HG03064 (cell line): ENCODE measurements at regions not wholly inside any gene's neighbourhood (a gene's known extent, or its start where the extent isn't known, plus 50 kb on each side); places are given as distances from the start of the nearest gene placed in this dataset.
"Not testable (repeated sequence)": the region's sequence is repeated elsewhere in the genome, so short reads cannot be mapped to it uniquely, and the experiment has no call there.

ENCODE experiments used
- ATAC-seq: cut with Tn5 transposase; IDR thresholded peaks from one replicate; pipeline ENCODE4 v1.9.1; 2021; ENCODE audit warnings: low read depth; ENCODE audit not compliant: unreplicated experiment

- no peak for ATAC-seq
Observed at GRCh38 chr15:69751566-69751965, 298.9 kb downstream of the RPLP1 start.

- no peak for ATAC-seq
Observed at GRCh38 chr15:69753867-69754266, 301.2 kb downstream of the RPLP1 start.

GRCh38 chr15:69754313-69754712, 301.7 kb downstream of the RPLP1 start:
- ATAC-seq = no peak

GRCh38 chr15:69755551-69756310, 303.1 kb downstream of the RPLP1 start:
- ATAC-seq = peak; percentile 80

GRCh38 chr15:69756440-69756839, 303.8 kb downstream of the RPLP1 start:
- ATAC-seq = no peak

GRCh38 chr15:69757186-69757585, 304.6 kb downstream of the RPLP1 start:
- no peak for ATAC-seq

GRCh38 chr15:69758291-69758771, 305.7 kb downstream of the RPLP1 start:
- ATAC-seq = no peak

- no peak for ATAC-seq
Observed at GRCh38 chr15:69758810-69759790, 306.5 kb downstream of the RPLP1 start.

- no peak for ATAC-seq
Observed at GRCh38 chr15:69760258-69760845, 307.7 kb downstream of the RPLP1 start.

- no peak for ATAC-seq
Observed at GRCh38 chr15:69760890-69761568, 308.4 kb downstream of the RPLP1 start.

- no peak for ATAC-seq
Observed at GRCh38 chr15:69762373-69763148, 309.9 kb downstream of the RPLP1 start.

- no peak for ATAC-seq
Observed at GRCh38 chr15:69763831-69764230, 311.2 kb downstream of the RPLP1 start.

GRCh38 chr15:69766156-69766555, 313.5 kb downstream of the RPLP1 start:
- no peak for ATAC-seq

- ATAC-seq = no peak
Observed at GRCh38 chr15:69767191-69767590, 314.6 kb downstream of the RPLP1 start.

GRCh38 chr15:69769336-69769735, 316.7 kb downstream of the RPLP1 start:
- ATAC-seq = not testable (repeated sequence)

GRCh38 chr15:69774258-69774657, 321.6 kb downstream of the RPLP1 start:
- not testable (repeated sequence) for ATAC-seq

- not testable (repeated sequence) for ATAC-seq
Observed at GRCh38 chr15:69774711-69775110, 322.1 kb downstream of the RPLP1 start.

- ATAC-seq = no peak
Observed at GRCh38 chr15:69777356-69777755, 320.4 kb downstream of the TLE3 start.

- ATAC-seq = no peak
Observed at GRCh38 chr15:69780374-69780773, 317.3 kb downstream of the TLE3 start.

- no peak for ATAC-seq
Observed at GRCh38 chr15:69780981-69781380, 316.7 kb downstream of the TLE3 start.
